Gastroesophageal sphincter (tissue), 3 donors: ENCODE measurements at regions not wholly inside any gene's neighbourhood (a gene's known extent, or its start where the extent isn't known, plus 50 kb on each side); places are given as distances from the start of the nearest gene placed in this dataset.

Experiments used
- EP300 ChIP-seq: sonication (generic); formaldehyde crosslinking; IDR thresholded peaks from one replicate; pipeline ENCODE4 v1.6.1; 2017; ENCODE audit warnings: antibody characterized with exemption, mild to moderate bottlenecking
- POLR2A ChIP-seq, 2 donors: fragments of 450-650 bp; IDR thresholded peaks; one replicate each; pipeline ENCODE4 v1.6.1; 2017; ENCODE audit warnings: antibody characterized with exemption in 2 of 2, mild to moderate bottlenecking in 2 of 2, moderate library complexity in 1 of 2
- POLR2AphosphoS5 ChIP-seq: sonication (generic); formaldehyde crosslinking; IDR thresholded peaks from one replicate; pipeline ENCODE4 v1.6.1; 2017; ENCODE audit warnings: antibody characterized with exemption
- TF ChIP-seq, protein P1 (sequence below), 4 experiments: fragments of 200-600 bp in 2 of 4; fragments of 450-650 bp in 2 of 4; sonication (generic) in 1 of 4; IDR thresholded peaks; one replicate each; pipeline ENCODE4 v1.5.1; 2017 to 2019; ENCODE audit warnings: antibody characterized with exemption in 4 of 4, mild to moderate bottlenecking in 2 of 4, moderate library complexity in 2 of 4

- TF ChIP-seq EP300 (no peak), POLR2A (IDR thresholded peaks at IDR 0.05) (no peak), POLR2AphosphoS5 (no peak)
- TF ChIP-seq, protein P1, sequence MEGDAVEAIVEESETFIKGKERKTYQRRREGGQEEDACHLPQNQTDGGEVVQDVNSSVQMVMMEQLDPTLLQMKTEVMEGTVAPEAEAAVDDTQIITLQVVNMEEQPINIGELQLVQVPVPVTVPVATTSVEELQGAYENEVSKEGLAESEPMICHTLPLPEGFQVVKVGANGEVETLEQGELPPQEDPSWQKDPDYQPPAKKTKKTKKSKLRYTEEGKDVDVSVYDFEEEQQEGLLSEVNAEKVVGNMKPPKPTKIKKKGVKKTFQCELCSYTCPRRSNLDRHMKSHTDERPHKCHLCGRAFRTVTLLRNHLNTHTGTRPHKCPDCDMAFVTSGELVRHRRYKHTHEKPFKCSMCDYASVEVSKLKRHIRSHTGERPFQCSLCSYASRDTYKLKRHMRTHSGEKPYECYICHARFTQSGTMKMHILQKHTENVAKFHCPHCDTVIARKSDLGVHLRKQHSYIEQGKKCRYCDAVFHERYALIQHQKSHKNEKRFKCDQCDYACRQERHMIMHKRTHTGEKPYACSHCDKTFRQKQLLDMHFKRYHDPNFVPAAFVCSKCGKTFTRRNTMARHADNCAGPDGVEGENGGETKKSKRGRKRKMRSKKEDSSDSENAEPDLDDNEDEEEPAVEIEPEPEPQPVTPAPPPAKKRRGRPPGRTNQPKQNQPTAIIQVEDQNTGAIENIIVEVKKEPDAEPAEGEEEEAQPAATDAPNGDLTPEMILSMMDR (IDR thresholded peaks at IDR 0.05), result no peak
Measured at GRCh38 chr5:33328818-33329217, 111.9 kb upstream of the TARS1 start.
